Esophagus muscularis mucosa (tissue), 3 donors: ENCODE measurements at regions not wholly inside any gene's neighbourhood (a gene's known extent, or its start where the extent isn't known, plus 50 kb on each side); places are given as distances from the start of the nearest gene placed in this dataset.

Experiments
- CTCF ChIP-seq, 3 experiments: fragments of 200-600 bp in 2 of 3; fragments of 450-650 bp in 1 of 3; sonication (generic) in 2 of 3; IDR thresholded peaks; one replicate each; pipeline ENCODE4 v1.5.1; 2017 to 2019; ENCODE audit warnings: antibody characterized with exemption in 3 of 3, mild to moderate bottlenecking in 2 of 3, moderate library complexity in 1 of 3
- POLR2A ChIP-seq: fragments of 450-650 bp; IDR thresholded peaks from one replicate; pipeline ENCODE4 v1.6.1; 2017; ENCODE audit warnings: antibody characterized with exemption, moderate library complexity, mild to moderate bottlenecking, low read depth
- POLR2AphosphoS5 ChIP-seq, 2 donors: sonication (generic); formaldehyde crosslinking; IDR thresholded peaks; one replicate each; pipeline ENCODE4 v1.6.1; 2017; ENCODE audit warnings: antibody characterized with exemption in 2 of 2

GRCh38 chr6:6823030-6823429 lies 234.5 kb downstream of the LY86 start:
- TF ChIP-seq CTCF (IDR thresholded peaks at IDR 0.05) (no peak), POLR2A (no peak), POLR2AphosphoS5 (IDR thresholded peaks at IDR 0.05) (no peak)
